Karpas-422 (cell line): ENCODE measurements at regions not wholly inside any gene's neighbourhood (a gene's known extent, or its start where the extent isn't known, plus 50 kb on each side); places are given as distances from the start of the nearest gene placed in this dataset.

Experiments
- DNase-seq: peaks from one replicate; pipeline ENCODE4 v3.0.0-alpha.2; 2015
- H2AFZ ChIP-seq: fragments of 200-600 bp; sonication (generic); 2 replicates; pipeline ENCODE4 v1.6.1; 2014; ENCODE audit warnings: antibody characterized with exemption, low read length, mixed read lengths
- H3K27ac ChIP-seq: fragments of 200-600 bp; sonication (generic); 2 replicates; pipeline ENCODE4 v1.5.1; 2014; ENCODE audit warnings: mild to moderate bottlenecking, low read length, moderate library complexity
- H3K27me3 ChIP-seq: fragments of 200-600 bp; sonication (generic); 2 replicates; pipeline ENCODE4 v1.6.1; 2014; ENCODE audit warnings: low read length, mixed read lengths
- H3K36me3 ChIP-seq: fragments of 200-600 bp; sonication (generic); 2 replicates; pipeline ENCODE4 v1.6.1; 2014; ENCODE audit warnings: low read length, mixed read lengths; ENCODE audit not compliant: insufficient read depth
- H3K4me1 ChIP-seq: fragments of 200-600 bp; sonication (generic); 2 replicates; pipeline ENCODE4 v1.6.1; 2014; ENCODE audit warnings: mild to moderate bottlenecking, low read length, mixed read lengths
- H3K4me2 ChIP-seq: fragments of 200-600 bp; sonication (generic); 2 replicates; pipeline ENCODE4 v1.6.1; 2014; ENCODE audit warnings: low read length, low read depth, mild to moderate bottlenecking; ENCODE audit not compliant: poor library complexity, severe bottlenecking
- H3K4me3 ChIP-seq: fragments of 200-600 bp; sonication (generic); 2 replicates; pipeline ENCODE4 v1.5.1; 2014; ENCODE audit warnings: mild to moderate bottlenecking, antibody characterized with exemption, low read length, mixed read lengths
- H3K79me2 ChIP-seq: fragments of 200-600 bp; sonication (generic); 2 replicates; pipeline ENCODE4 v1.6.1; 2014; ENCODE audit warnings: mild to moderate bottlenecking, low read length, mixed read lengths
- H3K9ac ChIP-seq: fragments of 200-600 bp; sonication (generic); 2 replicates; pipeline ENCODE4 v1.6.0; 2014; ENCODE audit warnings: low read length
- H3K9me2 ChIP-seq: fragments of 200-600 bp; sonication (generic), shearing (Covaris generic); replicated peaks from 2 replicates; pipeline ENCODE4 v1.6.0; 2014; ENCODE audit warnings: mild to moderate bottlenecking, low read length, moderate library complexity; ENCODE audit not compliant: insufficient read depth
- H3K9me3 ChIP-seq: fragments of 300-700, 200-600 bp; sonication (generic); 2 replicates; pipeline ENCODE4 v1.6.1; 2014; ENCODE audit warnings: low read length, mixed read lengths
- H4K20me1 ChIP-seq: fragments of 200-600 bp; sonication (generic); 2 replicates; pipeline ENCODE4 v1.6.1; 2014; ENCODE audit warnings: mild to moderate bottlenecking, antibody characterized with exemption, low read length, low read depth; ENCODE audit not compliant: insufficient read depth

- H3K4me3 ChIP-seq = no peak overlapping the region
- no peak overlapping the region for H3K4me2 ChIP-seq
- no peaks in the 10 kb centered on the region for H4K20me1 ChIP-seq
- DNase-seq = no peak
- no peak overlapping the region for H3K27ac ChIP-seq
- 0 out of 2 replicates have a peak overlapping the region, but pooled peaks have one; percentile 23 for H2AFZ ChIP-seq
- H3K27me3 ChIP-seq = no peaks in the 10 kb centered on the region
- no peak overlapping the region for H3K9ac ChIP-seq
- H3K79me2 ChIP-seq = no peaks in the 10 kb centered on the region
- H3K4me1 ChIP-seq = peaks cover 20% of the 10 kb centered on the region
- no peaks in the 10 kb centered on the region; the same call in 1 of the 2 replicates for H3K36me3 ChIP-seq
- no peaks in the 10 kb centered on the region for H3K9me2 ChIP-seq
- H3K9me3 ChIP-seq = no peaks in the 10 kb centered on the region
Observed at GRCh38 chr9:14412775-14413174, 98.8 kb upstream of the NFIB start.

- peak; percentile 55 for DNase-seq
- H4K20me1 ChIP-seq = no peaks in the 10 kb centered on the region
- no peak overlapping the region for H3K4me3 ChIP-seq
- no peak overlapping the region for H2AFZ ChIP-seq
- no peaks in the 10 kb centered on the region for H3K27me3 ChIP-seq
- no peak overlapping the region for H3K4me2 ChIP-seq
- H3K27ac ChIP-seq = no peak overlapping the region
- no peaks in the 10 kb centered on the region for H3K9me3 ChIP-seq
- H3K9me2 ChIP-seq = no peaks in the 10 kb centered on the region
- no peak overlapping the region for H3K9ac ChIP-seq
- H3K36me3 ChIP-seq = no peaks in the 10 kb centered on the region
- no peaks in the 10 kb centered on the region for H3K79me2 ChIP-seq
- H3K4me1 ChIP-seq = peaks cover 31% of the 10 kb centered on the region
Observed at GRCh38 chr9:14406463-14406862, 92.5 kb upstream of the NFIB start.

- Histone ChIP-seq H3K4me3 (no peak overlapping the region), H3K27ac (no peak overlapping the region), H2AFZ (no peak overlapping the region), H4K20me1 (no peaks in the 10 kb centered on the region), H3K79me2 (no peaks in the 10 kb centered on the region), H3K27me3 (no peaks in the 10 kb centered on the region), H3K4me1 (peaks cover 27% of the 10 kb centered on the region), H3K9me2 (no peaks in the 10 kb centered on the region), H3K9me3 (no peaks in the 10 kb centered on the region), H3K36me3 (no peaks in the 10 kb centered on the region), H3K9ac (no peak overlapping the region), H3K4me2 (no peak overlapping the region)
- DNase-seq = no peak
Observed at GRCh38 chr9:14405176-14405706, 91.3 kb upstream of the NFIB start.

GRCh38 chr9:14403081-14403480, 89.1 kb upstream of the NFIB start:
- H3K27me3 ChIP-seq = no peaks in the 10 kb centered on the region
- H3K4me3 ChIP-seq = no peak overlapping the region
- peaks cover 36% of the 10 kb centered on the region for H3K4me1 ChIP-seq
- H3K9me2 ChIP-seq = no peaks in the 10 kb centered on the region
- no peaks in the 10 kb centered on the region for H4K20me1 ChIP-seq
- H2AFZ ChIP-seq = peak overlapping the region; percentile 87; the same call in 1 of the 2 replicates
- H3K36me3 ChIP-seq = no peaks in the 10 kb centered on the region
- H3K79me2 ChIP-seq = no peaks in the 10 kb centered on the region
- no peaks in the 10 kb centered on the region for H3K9me3 ChIP-seq
- no peak for DNase-seq
- 0 out of 2 replicates have a peak overlapping the region, but pooled peaks have one; percentile 8 for H3K9ac ChIP-seq
- peak overlapping the region; percentile 49 for H3K4me2 ChIP-seq
- no peak overlapping the region for H3K27ac ChIP-seq

GRCh38 chr9:14402583-14402982, 88.6 kb upstream of the NFIB start:
- peak; percentile 56 for DNase-seq
- H4K20me1 ChIP-seq = no peaks in the 10 kb centered on the region
- peak overlapping the region; percentile 87; the same call in 1 of the 2 replicates for H2AFZ ChIP-seq

GRCh38 chr9:14401911-14402310, 88.0 kb upstream of the NFIB start:
- Histone ChIP-seq H3K79me2 (no peaks in the 10 kb centered on the region), H3K9me3 (no peaks in the 10 kb centered on the region), H3K4me3 (no peak overlapping the region), H4K20me1 (no peaks in the 10 kb centered on the region), H3K27ac (no peak overlapping the region), H3K27me3 (no peaks in the 10 kb centered on the region), H3K4me1 (peaks cover 36% of the 10 kb centered on the region), H3K9me2 (no peaks in the 10 kb centered on the region), H3K4me2 (peak overlapping the region; percentile 49), H2AFZ (peak overlapping the region; percentile 35; the same call in 1 of the 2 replicates), H3K9ac (no peak overlapping the region), H3K36me3 (no peaks in the 10 kb centered on the region)
- DNase-seq = no peak

More at GRCh38 chr9:14402583-14402982, 88.6 kb upstream of the NFIB start:
- Histone ChIP-seq H3K79me2 (no peaks in the 10 kb centered on the region), H3K9ac (0 out of 2 replicates have a peak overlapping the region, but pooled peaks have one; percentile 8), H3K27ac (no peak overlapping the region), H3K4me3 (no peak overlapping the region), H3K36me3 (no peaks in the 10 kb centered on the region), H3K27me3 (no peaks in the 10 kb centered on the region), H3K4me1 (peaks cover 36% of the 10 kb centered on the region), H3K4me2 (peak overlapping the region; percentile 49), H3K9me2 (no peaks in the 10 kb centered on the region), H3K9me3 (no peaks in the 10 kb centered on the region)

- H2AFZ ChIP-seq = no peak overlapping the region
- no peaks in the 10 kb centered on the region for H3K79me2 ChIP-seq
- no peaks in the 10 kb centered on the region for H4K20me1 ChIP-seq
- H3K36me3 ChIP-seq = no peaks in the 10 kb centered on the region
- H3K9ac ChIP-seq = no peak overlapping the region
- DNase-seq = no peak
- no peaks in the 10 kb centered on the region for H3K9me3 ChIP-seq
- H3K4me2 ChIP-seq = no peak overlapping the region
- no peaks in the 10 kb centered on the region for H3K27me3 ChIP-seq
- H3K9me2 ChIP-seq = no peaks in the 10 kb centered on the region
- H3K4me3 ChIP-seq = no peak overlapping the region
- H3K4me1 ChIP-seq = peaks cover 33% of the 10 kb centered on the region
- H3K27ac ChIP-seq = no peak overlapping the region
Observed at GRCh38 chr9:14400658-14400995, 86.7 kb upstream of the NFIB start.

- Histone ChIP-seq H3K79me2 (no peaks in the 10 kb centered on the region), H3K9me2 (no peaks in the 10 kb centered on the region), H3K9ac (no peak overlapping the region), H3K27ac (no peak overlapping the region), H3K9me3 (no peaks in the 10 kb centered on the region), H3K36me3 (no peaks in the 10 kb centered on the region), H3K4me3 (no peak overlapping the region), H3K4me2 (no peak overlapping the region), H3K27me3 (no peaks in the 10 kb centered on the region), H2AFZ (peak overlapping the region; percentile 39; the same call in 1 of the 2 replicates), H4K20me1 (no peaks in the 10 kb centered on the region), H3K4me1 (peaks cover 33% of the 10 kb centered on the region)
- no peak for DNase-seq
Observed at GRCh38 chr9:14399756-14400657, 86.1 kb upstream of the NFIB start.
